HEK293T (cell line): ENCODE measurements at regions not wholly inside any gene's neighbourhood (a gene's known extent, or its start where the extent isn't known, plus 50 kb on each side); places are given as distances from the start of the nearest gene placed in this dataset.

Experiments used
- SP1 ChIP-seq: fragments of 450-650 bp; IDR thresholded peaks from 2 replicates; pipeline ENCODE4 v1.6.1; 2017
- TF ChIP-seq, protein P1 (sequence below): fragments of 450-650 bp; IDR thresholded peaks from 2 replicates; pipeline ENCODE4 v1.6.1; 2016

DNA sequence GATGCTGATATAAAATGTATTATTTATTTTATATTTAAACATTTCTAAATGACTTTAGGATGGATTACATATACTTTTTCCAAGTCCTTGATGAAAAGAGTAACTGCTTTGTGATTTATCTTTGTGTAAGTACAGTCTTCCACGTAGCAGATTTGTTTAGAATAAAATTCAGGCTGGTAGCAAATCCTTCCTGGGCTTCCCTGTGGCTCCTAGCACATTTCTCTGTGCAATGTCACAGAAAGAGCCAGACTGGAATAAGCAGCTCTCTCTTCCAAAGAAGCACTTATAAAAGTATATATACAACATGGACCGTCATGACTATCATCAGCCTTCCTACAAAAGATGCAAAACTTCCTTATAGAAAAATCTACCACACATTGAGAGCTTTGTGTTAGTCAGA is 388.6 kb downstream of the ACTL7B start:
- TF ChIP-seq, protein P1, sequence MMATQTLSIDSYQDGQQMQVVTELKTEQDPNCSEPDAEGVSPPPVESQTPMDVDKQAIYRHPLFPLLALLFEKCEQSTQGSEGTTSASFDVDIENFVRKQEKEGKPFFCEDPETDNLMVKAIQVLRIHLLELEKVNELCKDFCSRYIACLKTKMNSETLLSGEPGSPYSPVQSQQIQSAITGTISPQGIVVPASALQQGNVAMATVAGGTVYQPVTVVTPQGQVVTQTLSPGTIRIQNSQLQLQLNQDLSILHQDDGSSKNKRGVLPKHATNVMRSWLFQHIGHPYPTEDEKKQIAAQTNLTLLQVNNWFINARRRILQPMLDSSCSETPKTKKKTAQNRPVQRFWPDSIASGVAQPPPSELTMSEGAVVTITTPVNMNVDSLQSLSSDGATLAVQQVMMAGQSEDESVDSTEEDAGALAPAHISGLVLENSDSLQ: no peak
- TF ChIP-seq SP1: no peak
